ENCODE measurements at regions not wholly inside any gene's neighbourhood (a gene's known extent, or its start where the extent isn't known, plus 50 kb on each side); places are given as distances from the start of the nearest gene placed in this dataset.

DNA sequence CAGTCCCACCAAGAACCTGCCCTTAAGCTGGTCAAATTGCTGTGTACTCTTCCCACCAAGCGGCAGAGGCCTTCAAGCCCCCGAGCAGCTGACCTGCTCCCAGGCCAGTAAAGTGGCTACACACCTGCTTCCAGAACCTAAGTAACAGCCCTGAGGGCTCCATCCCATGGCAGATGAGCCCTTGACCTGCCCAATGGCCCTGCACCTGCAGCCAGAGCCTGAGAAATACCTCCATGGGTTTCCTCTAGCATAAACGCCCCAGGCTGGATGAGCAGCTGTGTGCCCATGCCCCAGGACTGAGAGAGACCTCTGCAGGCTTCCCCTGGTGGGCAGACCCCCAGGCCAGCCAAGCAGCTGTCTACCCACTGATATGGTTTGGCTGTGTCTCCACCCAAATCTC, 123.0 kb upstream of the LAMA2 start:
- H3K27ac ChIP-seq = no peak overlapping the region
- TF ChIP-seq CTCF (conservative IDR thresholded peaks at IDR 0.05) = no peak

DNA sequence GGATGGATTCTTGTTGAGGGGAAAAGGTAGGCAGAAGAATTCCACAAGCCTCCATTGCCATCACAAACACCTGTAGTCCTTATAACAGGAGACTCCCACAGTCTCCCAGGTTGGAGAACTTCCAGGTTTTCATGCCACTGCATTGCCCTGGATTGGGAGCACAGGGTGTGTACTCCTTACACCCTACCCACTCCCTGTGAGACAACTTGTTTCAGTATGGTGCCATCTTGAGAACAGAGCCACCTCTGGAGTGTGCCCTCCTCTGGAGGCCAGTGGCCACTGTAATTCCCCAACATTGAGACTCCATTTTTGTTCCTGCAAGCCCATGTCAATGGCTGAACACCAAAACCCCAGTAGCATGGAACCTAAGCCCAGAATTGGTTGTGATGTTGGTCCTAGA, 123.5 kb upstream of the LAMA2 start:
- no peak for TF ChIP-seq CTCF (conservative IDR thresholded peaks at IDR 0.05)

DNA sequence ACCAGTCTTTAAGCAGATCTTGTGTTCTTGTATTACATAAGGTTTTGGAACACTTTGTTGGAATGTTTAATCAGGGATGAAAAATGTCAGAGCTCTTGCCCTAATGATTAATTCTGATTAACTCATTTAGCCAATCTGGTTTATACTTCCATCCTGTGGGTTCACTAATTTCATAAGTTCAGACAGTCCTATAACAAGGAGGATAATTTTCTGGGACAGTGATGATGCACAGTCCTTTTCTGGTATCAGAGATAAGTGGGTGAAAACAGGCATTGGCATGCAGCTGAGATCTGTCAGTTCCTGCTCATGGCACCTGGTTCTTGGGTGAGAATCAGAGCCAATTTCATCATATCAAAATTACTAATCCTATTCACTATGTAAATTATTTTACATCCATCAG, 125.0 kb upstream of the LAMA2 start:
- no peak for TF ChIP-seq CTCF (conservative IDR thresholded peaks at IDR 0.05)
- no peak overlapping the region for H3K27ac ChIP-seq

More for the DNA sequence above, 123.5 kb upstream of the LAMA2 start:
- no peak overlapping the region for H3K27ac ChIP-seq

DNA sequence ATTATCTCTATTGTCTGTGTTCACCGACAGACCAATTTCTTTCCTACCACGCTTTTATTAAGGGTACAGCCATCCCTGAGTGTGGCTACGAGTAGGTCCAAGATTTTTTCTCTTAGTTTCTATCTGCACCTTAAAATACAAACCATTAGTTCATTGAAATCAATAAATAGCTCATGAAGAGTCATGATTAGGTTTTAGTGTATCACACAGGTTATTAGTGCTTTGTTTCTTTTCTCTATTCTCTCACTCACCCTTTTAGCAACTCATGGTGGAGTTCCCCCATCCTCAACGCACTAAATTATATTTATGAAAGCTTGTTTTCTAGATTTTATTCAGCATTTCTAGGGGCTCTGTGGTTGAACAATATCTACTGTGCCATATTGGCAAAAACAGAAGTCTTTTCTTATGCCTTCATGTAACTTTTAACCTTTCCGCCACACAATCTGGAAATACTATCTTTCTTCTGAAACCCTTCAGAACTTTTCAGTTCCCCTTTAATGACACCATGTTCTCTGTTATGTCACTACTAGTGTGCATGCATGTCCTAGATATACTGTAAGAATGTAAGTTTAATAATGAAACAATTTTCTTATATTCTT, 128.2 kb upstream of the LAMA2 start:
- no peak overlapping the region for H3K27ac ChIP-seq
- no peak for TF ChIP-seq CTCF (conservative IDR thresholded peaks at IDR 0.05)

DNA sequence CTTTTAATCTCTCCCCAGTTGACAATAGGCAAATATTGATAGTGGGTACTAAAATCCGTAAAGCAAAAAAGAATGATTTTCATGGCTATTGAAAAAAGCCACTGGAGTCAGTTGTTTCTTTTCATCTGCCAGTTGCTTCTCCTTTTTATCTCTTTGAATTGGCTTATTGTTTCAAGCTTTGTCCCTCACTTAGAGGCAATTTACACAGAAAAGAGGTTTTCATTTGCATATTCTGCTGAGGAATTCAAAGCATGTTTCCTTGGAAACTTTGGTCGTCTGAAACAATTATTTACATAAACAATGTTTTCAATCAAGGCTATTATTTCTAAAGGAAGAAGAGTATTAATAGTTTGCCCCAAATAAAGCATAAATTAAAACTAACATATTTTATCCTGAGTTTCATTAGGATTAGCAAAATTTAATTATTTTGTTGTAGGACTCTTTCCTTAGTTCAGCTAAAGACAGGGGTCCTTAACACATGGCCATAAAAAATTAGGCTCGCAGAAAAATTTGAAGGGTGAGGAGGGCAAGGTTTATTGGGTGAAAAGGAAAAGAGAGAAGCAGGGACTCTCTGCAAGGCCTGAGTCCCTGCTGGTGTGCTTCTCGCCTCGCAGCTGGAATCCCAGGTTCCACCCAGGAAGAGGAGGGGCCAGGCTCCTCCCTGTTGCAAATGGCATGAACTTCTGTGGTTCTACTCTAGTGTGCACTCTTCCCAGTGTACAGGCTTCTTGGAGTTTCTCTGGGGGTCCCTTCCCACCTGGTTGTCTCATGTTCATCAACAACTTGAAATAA, 138.8 kb upstream of the LAMA2 start:
- no peak for TF ChIP-seq CTCF (conservative IDR thresholded peaks at IDR 0.05)
- H3K27ac ChIP-seq = no peak overlapping the region

GRCh38 chr6:128742900-128743299, 140.0 kb upstream of the LAMA2 start:
- TF ChIP-seq CTCF (conservative IDR thresholded peaks at IDR 0.05) = no peak
- no peak overlapping the region for H3K27ac ChIP-seq

DNA sequence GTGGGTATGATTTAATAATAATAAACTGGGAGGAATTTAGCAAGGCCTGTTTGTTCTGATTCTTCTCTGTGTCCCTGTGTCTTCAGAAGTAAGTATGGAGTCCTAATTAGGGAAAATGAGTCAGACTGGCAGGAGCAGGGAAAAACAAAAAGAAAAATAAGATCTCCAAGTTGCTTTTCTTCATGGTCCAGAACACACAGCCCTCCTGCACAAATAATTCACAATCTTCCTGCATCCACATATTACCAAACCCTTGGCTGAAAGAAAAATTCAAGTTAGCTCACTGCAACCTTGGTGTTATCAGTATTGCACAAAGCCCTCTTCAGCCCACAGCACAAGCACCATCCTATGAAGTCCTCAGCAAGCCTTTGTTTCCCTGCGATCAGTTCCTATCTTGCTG, 142.0 kb upstream of the LAMA2 start:
- no peak for TF ChIP-seq CTCF (conservative IDR thresholded peaks at IDR 0.05)
- no peak overlapping the region for H3K27ac ChIP-seq
